HG03558 (cell line): ENCODE measurements at regions not wholly inside any gene's neighbourhood (a gene's known extent, or its start where the extent isn't known, plus 50 kb on each side); places are given as distances from the start of the nearest gene placed in this dataset.

Experiments
- ATAC-seq: cut with Tn5 transposase; IDR thresholded peaks from one replicate; pipeline ENCODE4 v1.9.1; 2021; ENCODE audit warnings: moderate number of reproducible peaks; ENCODE audit not compliant: unreplicated experiment; ENCODE audit errors: extremely low read depth

DNA sequence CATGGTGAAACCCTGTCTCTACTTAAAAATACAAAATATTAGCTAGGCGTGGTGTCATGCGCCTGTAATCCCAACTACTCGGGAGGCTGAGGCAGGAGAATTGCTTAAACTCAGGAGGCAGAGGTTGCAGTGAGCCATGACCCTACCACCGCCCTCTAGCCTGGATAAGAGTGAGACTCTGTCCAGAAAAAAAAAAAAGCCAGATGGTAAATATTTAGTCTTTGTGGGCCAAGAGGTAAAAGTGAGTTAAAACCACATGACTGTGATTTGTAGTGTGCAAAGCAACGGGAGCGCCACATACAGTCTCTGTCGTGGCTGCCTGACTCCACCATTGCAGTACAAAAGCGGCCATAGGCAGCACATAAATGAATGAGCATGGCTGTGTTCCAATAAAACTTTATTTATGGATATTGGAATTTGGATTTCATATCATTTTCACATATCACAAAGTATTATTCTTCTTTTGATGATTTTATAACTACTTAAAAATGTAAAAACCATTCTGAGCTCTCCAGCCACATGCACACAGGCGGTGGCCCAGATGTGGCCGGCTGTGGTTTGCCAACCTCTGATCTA lies 51.8 kb upstream of the CASZ1 start:
- no peak for ATAC-seq

DNA sequence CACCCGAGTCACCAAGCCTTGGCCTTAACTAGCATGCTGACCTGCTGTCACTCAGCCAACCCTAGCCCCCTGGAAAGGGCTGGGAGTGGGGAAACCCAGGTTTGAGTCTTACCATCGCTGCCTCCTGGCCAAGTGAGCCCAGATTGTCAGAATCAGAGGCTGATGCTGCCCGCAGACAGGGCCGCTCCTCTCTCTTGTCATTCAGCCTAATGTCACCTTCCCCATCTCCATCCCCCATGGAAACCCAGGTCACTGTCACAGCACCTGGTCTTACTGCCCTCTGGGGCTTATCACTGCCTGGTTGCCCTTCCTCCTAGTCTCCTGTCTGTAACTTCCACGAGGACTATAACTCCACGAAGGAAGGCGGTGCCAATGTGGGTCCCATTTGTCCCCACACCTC lies 53.6 kb upstream of the CASZ1 start:
- no peak for ATAC-seq

DNA sequence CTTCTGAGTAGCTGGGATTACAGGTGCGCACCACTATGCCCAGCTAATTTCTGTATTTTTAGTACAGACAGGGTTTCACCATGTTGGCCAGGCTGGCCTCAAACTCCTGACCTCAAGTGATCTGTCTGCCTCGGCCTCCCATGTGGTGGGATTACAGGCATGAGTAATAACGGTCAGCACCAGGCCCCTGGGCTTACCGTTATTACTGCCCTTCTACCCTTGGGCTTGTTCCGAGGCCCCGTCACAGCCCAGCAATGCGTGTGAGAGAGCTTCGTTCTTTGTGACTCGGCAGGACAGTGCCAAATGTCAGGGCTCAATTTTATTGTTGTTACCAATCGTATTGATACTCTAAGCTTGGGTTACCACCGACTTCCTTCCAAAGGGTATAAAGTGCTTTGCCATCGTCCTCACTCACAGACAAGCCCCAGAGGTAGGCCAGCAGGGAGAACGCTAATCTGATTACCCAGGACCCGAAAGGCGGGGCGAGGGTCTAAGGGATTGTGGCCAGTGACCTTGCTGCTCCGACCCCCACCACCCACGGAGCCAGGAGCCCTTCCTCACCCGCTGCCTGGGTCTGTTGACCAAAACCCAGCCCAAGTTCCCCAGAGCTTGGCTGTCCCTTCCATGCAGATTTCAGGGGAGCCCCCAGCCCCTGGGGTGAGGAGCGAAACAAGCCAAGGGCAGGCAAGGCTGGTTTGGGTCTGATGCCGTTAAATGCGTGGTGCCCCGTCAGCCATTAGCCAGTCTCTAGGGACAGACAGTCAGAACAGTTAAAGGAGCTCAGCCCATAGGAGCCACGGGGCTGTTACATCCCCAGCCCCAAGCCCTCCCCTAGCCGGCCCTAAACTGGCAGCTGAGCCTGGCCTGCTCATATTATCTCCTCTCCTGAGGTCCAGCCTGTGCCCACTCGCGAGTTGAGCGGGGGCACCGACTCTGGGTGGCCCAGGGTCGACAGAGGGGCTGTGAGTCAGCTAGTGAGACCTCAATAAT lies 54.9 kb upstream of the CASZ1 start:
- no peak for ATAC-seq

DNA sequence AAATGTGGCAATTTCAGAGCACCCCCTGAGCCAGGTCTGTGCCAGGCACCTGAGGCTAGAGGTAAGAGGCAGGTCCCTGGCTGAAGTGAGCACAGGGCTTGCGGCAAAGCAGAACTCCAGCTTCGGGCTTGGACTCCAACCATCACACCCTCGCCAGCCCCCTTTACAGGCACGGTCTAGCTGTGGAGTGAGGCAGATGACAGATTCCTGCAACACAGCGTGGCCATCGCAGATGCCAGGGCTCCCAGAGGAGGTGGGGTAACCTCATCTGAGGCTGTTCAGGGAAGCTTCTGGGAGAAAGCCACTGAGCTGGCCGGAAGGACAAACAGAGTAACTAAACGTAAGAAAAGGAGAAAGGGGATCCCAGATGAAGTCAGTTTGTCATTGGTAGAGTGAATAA lies 55.6 kb upstream of the CASZ1 start:
- no peak for ATAC-seq

DNA sequence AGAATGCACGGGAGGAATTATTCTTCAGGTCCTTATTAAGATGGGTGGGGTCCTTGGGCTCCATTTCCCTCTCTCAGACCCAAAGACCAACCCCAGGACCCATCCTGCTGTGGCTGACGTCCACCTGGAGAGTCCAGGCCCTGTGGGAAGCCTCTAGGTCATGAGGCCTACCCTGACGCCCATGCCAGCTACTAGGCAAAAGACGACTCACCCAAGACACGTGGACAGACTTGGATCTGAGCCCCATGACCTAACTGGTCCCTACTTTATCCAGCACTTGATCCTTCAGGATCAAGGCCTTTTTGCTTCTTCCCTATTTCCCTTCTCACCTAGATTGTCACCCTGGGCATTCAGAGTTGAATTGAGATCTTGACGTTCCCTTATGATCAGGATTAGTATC lies 56.0 kb upstream of the CASZ1 start:
- no peak for ATAC-seq

DNA sequence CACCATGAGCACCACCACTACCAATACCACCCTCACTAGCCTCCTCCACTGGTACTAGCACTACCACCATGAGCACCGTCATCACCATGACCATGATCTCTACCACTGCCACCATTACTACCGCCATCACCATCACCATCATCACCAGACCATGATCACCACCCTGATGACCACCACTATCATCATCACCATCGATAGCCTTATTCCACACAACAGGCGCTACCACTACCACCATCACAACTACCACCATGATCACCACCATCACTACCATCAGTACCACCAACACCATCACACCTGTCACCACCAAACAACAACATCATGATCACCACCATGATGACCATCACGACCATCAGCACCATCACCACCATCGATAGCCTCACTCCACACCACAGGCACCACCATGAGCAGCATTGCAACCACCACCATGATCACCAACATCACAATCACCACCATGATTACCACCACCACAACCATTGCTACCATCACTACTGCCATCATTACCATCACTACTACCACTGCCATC lies 56.6 kb upstream of the CASZ1 start:
- ATAC-seq: no peak

DNA sequence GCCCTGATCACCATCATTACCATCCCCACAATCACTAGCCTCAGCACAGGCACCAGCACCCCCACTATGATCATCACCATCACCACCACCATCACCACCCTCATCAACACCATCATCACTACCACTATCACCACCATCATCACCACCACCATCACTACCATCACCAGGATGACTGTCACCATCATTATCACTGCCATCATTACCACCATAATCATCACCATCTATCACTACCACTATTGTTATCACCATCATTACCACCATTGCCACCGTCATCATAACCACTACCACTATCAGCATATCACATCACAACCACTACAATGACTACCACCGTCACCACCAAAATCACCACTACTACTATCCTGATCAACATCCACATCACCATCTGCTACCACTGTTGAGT lies 57.3 kb upstream of the CASZ1 start:
- ATAC-seq: no peak

DNA sequence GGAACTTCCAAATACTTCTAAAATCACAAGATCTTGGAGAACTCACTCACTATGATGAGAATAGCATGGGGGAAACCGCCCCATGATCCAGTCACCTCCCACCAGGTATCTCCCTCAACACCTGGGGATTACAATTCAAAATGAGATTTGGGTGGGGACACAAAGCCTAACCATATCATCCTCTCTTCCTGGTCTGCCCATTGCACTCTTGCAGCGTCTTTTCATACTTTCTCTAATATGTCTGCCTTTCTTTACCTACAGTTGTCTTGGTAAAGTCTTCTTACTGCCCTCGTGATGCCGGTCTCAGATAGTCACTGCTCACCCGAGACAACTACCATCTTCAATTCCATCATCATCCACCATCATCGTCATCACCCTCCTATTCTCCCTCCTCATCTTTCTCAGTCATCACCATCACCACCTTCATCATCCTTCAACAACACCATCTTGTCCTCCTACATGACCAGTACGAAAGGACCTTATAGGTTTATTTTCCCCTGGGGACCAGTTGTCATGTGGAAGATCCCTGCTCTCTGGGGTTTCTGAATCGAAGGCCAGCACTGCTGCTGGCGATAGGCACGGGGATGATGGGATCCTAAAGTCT lies 58.5 kb upstream of the CASZ1 start:
- no peak for ATAC-seq

DNA sequence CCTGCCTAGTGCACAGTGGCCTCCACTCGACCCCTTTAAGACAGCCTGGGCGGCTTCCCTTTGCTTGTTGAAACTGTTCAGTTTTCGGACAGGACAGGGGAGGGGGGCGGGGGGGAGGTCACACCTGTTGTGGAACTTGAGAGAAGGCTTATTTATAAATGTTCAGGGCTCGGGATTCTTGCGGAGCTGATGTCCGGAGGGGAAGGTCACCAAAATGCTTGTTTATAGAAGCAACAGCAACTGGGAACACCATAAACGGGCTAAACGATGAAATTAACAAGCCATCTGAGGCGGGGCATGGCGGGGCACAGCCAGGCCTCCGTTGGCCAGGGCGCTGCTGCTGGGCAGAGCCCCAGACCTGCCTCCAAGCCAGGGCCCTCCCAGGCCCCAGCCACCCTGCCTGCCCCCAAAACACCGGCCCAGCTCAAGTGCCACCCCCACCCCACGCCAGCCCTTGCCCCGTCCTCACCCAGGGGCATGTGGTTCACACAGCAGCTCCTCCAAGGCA lies 59.8 kb upstream of the CASZ1 start:
- no peak for ATAC-seq

DNA sequence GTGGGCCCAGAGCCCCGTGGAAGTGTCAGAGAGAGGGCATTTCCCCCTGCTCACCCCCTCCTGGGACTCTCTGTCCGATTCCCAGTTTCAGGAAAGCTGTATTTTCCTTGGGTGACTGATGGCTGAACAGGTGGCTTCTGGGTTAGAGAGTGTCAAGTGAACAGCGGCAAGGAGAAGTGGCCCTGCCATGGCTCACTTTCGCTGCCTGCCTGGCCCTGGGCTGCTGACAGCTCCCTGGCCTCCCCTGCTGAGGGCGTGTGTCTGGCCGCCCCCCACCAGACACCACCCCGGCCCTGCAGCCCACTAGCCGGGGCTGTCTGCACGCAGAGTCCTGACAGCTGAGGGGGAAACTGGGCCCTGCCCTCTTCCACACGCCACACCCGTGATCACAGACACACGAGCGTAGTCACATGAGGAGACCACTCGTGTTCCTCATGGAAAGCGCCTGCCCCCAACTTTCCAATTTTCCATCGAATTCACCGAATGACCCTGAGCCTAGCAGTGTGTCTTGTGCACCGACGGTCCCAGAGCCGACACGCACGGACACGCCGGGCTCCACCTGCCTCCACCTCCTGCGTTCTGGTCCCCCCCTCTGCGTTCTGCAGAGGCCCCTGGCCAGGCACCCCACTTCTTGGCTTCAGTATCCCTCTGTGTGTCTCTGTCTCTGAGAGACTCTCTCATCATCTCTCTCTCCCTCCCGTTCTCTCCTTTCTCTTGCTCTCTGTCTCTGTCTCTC lies 60.6 kb upstream of the CASZ1 start:
- no peak for ATAC-seq

DNA sequence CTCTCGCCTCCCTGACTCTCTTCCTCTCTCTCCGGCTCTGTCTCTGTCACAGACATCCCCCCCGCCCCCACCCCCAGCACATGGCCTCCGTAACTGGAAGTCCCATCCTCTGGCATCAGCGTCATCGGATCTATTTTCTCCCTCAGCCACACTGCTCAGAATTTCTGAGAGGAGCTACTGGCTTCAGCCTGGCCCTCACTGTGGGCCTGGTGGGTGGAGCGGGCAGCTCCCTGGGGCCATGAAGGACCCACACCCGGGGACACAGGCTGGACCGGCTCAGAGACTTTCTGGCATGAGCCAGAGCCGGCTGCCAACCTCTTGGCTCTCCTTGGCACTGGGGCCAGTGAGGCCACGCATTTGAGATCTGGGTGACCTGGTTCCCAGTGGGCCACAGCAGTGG lies 61.2 kb upstream of the CASZ1 start:
- no peak for ATAC-seq

DNA sequence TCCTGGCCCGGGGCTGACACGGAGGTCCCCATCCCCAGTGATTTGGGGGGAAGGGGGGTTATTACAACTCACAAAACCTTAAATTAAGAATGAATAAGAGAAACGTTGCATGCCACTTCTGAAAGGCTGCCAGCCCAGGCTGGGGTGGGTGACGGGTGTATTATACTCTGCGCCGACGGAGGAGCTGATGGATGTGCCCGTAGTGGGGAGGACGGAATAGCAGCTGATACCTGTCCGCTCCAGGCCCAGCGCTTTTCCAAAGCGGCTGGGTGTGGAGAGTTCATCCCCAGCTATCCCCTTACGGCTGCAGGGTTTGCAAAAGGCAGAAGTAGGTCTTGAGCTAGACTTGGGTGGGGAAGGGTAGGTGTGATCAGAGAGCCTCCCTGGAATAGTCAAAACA lies 63.8 kb upstream of the CASZ1 start:
- no peak for ATAC-seq

DNA sequence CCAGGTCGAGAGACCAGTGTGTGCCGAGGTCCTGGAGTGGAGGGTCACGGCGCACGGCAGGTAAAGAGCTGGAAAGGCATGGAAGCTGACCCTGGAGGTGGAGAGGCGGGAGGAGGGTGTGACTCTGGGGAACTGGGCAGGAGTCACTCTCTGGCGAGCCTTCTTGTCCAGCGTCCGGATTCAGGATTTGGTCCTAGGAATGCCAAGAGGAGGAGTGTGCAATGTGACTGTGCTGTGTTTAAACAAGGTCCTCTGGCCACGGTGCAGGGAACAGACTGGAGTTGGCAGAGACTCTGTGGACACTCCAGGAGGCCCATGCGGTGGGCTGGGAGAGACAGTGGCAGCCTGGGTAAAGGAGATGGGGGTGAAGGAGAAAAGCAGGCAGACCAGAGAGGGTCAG lies 64.2 kb upstream of the CASZ1 start:
- no peak for ATAC-seq

DNA sequence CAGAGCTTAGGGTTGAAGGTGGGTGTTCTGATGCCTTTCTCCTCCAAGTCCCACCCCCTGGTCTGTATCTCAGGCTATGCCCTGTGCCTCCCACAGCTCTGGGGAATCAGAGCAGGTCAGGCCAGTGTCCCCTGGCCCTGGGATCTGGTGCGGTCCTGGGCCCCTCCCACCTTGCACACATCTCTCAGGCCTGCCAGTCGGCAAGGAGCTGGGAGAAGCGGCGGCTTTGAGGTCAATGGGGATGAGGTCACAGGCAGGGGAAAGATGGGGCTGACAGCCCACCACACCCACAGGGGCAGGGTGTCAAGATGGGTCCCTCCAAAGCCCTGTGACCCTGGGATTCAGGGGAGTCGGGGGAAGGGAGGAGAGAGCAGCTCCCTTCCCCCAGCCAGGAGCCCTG lies 65.4 kb upstream of the CASZ1 start:
- ATAC-seq: no peak

DNA sequence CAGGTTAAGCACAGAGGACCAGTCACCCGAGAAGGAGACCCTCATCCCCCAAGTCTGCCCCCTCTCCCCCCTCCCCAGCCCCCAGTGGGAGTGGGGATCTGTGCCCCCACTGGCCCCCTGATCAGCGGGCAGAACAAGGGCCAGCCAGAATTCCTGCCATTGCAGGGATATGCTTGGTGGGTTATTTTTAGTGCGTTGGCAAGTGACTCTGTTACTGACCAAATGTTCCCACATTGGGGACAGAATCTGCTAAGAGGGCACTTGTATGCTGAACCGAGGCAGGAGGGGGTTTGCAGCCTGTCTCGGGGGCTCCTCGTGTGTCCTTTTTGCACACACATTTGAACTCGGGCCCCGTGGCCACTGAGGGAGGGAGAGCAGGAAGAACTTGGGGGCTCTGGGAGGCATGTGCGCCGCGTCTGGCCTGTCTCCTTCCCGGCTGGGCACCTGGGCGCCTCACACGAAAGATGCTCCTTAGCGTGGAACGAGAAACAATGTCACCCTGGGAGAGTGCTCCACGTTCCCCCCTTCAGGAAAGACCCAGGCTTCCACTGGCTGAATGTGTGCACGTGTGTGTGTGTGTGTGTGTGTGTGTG lies 66.4 kb upstream of the CASZ1 start:
- no peak for ATAC-seq

DNA sequence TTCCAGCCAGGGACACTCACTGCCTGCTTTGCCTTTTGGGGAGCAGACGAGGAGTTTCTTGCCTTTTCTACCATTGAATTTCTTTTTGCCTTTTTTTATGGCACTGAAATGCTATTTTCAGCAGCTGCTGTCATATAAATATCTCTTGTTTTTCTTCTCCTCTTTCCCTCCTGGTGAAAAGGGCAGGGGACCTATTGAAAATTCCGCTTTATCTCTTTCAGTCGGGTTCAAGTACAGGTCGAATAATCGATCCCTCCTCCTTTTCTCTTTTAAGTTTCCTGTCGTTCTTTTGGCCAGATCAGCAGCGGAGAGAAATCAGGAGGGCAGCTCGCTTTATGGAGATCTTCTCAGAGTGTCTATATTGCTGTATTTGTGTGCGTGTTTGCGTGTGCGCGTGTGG lies 67.4 kb upstream of the CASZ1 start:
- ATAC-seq: no peak

DNA sequence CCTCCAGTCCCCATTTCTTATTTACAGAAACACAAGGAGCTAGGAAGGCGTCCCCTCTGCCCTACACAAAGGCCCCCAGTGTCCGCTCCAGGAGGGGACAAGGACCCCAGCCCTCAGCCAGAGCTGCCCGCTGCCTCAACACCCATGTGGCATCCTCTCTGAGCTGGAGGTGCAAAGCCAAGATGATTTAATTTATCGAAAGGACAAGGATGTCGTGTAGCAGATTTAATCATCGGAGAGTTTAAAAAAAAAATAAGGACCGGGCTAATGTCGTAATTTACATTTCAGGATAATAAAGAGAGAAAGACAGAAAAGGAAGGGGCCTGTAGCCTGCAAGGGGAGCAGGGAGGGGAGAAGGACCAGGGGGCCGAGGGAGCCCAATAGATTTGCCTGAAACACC lies 68.3 kb upstream of the CASZ1 start:
- no peak for ATAC-seq

DNA sequence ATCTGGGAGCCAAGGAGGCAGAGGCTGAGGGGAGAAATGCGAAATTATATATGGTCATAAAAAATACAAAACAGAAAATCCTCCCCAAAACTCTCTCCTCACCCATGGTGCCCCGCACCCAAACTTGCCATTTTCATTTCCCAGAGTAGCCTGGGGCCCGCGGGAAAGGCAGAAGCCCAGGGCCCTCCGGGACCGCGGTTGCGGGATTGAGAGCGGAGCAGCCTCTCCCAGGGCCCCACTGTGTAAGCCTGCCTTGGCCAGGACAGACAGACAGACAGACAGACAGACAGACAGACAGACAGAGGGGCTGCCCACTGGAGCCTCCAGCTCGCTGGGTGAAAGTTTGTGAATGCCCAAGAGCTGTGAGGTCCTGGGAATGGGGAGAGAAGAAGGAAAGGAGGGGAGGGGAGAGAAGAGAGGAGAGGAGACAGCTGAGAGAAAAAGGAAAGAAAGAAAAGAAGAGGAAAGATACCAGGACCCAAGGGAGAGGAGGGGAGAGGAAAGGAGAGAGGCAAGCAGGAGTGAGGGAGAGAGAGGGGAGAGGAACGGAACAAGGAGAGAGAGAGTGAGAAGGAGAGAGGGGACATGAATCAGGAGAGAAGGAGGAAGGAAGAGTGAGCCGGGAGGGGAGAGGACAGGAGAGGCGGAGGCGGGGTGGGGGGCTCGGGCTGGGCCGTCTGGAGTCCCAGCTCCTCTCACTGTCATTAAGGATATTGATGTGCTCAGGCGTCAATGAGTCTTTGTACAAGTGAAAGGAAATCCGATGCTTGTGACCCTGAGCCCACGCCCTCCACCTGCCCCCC lies 69.3 kb upstream of the CASZ1 start:
- ATAC-seq: no peak
